ENCODE measurements at regions not wholly inside any gene's neighbourhood (a gene's known extent, or its start where the extent isn't known, plus 50 kb on each side); places are given as distances from the start of the nearest gene placed in this dataset.
"Not testable (repeated sequence)": the region's sequence is repeated elsewhere in the genome, so short reads cannot be mapped to it uniquely, and the experiment has no call there.

DNA sequence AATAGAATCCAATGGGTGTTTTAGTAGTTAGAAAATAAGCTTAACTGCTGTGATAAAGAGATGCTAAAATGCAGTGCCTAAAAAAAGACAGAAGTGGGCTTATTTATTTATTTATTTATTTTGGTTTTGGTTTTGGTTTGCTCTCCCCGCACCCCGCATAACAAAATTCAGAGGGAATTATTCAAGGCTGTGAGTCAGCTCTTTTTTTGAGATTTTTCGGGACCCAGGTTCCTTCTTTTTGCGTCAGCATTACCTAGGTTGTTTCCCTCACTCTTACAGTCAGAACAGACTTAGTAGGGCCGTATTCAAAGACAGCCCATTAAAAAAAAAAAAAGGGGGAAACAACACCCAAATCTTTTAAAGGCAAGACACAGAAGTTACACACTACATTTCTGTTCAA, 1495.5 kb upstream of the ADGRL3 start:
- WGBS = 83% methylated on average over 5 of the region's 5 CpGs
- TF ChIP-seq EP300 (IDR thresholded peaks at IDR 0.05) (no peak), POLR2A (IDR thresholded peaks at IDR 0.05; ENCODE audit: low read depth) (no peak), POLR2AphosphoS5 (IDR thresholded peaks at IDR 0.05) (no peak), CTCF (IDR thresholded peaks at IDR 0.05) (no peak)
- no peaks in the 10 kb centered on the region for H3K27me3 ChIP-seq
- no peak for DNase-seq (ENCODE audit: extremely low spot score)
- H3K9me3 ChIP-seq = no peaks in the 10 kb centered on the region
- no peaks in the 10 kb centered on the region for H3K4me1 ChIP-seq
- intact Hi-C loops (cut with DNase I) = no loop called here
- no peaks in the 10 kb centered on the region for H3K36me3 ChIP-seq
- H3K27ac ChIP-seq (replicated peaks in 1 of 4) = no peak overlapping the region
- H3K4me3 ChIP-seq = no peak overlapping the region

GRCh38 chr4:59712470-59712869, 1487.7 kb upstream of the ADGRL3 start:
- Histone ChIP-seq H3K36me3 (no peaks in the 10 kb centered on the region), H3K27me3 (no peaks in the 10 kb centered on the region), H3K4me3 (no peak overlapping the region), H3K4me1 (no peaks in the 10 kb centered on the region), H3K9me3 (no peaks in the 10 kb centered on the region), H3K27ac (replicated peaks in 1 of 4) (no peak overlapping the region)
- intact Hi-C loops (cut with DNase I) = no loop called here
- TF ChIP-seq POLR2AphosphoS5 (IDR thresholded peaks at IDR 0.05) (no peak), POLR2A (IDR thresholded peaks at IDR 0.05; ENCODE audit: low read depth) (no peak), CTCF (IDR thresholded peaks at IDR 0.05) (no peak), EP300 (IDR thresholded peaks at IDR 0.05) (no peak)
- DNase-seq (ENCODE audit: extremely low spot score) = no peak
- WGBS = 73% methylated on average over 1 of the region's 1 CpG

DNA sequence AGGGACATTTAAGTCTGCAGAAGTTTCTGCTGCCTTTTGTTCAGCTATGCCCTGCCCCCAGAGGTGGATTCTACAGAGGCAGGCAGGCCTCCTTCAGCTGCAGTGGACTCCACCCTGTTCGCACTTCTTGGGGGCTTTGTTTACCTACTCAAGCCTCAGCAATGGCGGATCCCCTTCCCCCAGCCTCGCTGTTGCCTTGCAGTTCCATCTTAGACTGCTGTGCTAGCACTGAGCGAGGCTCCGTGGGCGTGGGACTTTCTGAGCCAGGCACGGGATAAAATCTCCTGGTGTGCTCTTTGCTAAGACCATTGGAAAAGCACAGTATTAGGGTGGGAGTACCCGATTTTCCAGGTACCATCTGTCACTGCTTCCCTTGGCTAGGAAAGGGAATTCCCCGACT, 1475.8 kb upstream of the ADGRL3 start:
- H3K36me3 ChIP-seq; H3K4me3 ChIP-seq; H3K27ac ChIP-seq (replicated peaks in 1 of 4); DNase-seq (ENCODE audit: extremely low spot score); intact Hi-C loops (cut with DNase I); H3K27me3 ChIP-seq; H3K4me1 ChIP-seq: not testable (repeated sequence)
- H3K9me3 ChIP-seq = peaks cover 0 to 10% (median 4%) of the 10 kb centered on the region in 4 donors
- 78% methylated on average over 9 of the region's 9 CpGs for WGBS

DNA sequence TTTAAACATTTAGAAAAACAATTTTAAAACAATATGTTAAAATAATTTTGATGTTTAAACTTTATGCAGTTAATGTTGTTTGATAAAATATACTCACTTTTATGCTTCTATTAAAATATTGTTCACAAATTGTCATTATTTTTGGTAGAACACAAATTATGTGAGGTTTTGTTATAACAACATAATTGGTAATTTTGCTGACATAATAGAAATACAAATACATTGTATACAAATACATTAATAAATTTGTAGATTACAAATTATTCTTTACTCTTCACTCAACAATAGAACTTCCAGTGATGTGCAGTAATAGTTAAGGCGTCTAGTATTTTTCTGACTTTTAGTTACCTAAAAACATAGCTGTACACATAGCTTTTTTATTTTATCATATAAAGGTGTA, 1472.4 kb upstream of the ADGRL3 start:
- TF ChIP-seq CTCF (IDR thresholded peaks at IDR 0.05) (no peak), EP300 (IDR thresholded peaks at IDR 0.05) (no peak), POLR2A (IDR thresholded peaks at IDR 0.05; ENCODE audit: low read depth) (no peak), POLR2AphosphoS5 (IDR thresholded peaks at IDR 0.05) (no peak)
- WGBS = 91% methylated on average over 1 of the region's 1 CpG
- H3K4me3 ChIP-seq = no peak overlapping the region
- peaks cover 0 to 10% (median 4%) of the 10 kb centered on the region in 4 donors for H3K9me3 ChIP-seq
- intact Hi-C loops (cut with DNase I) = no loop called here
- H3K4me1 ChIP-seq = no peaks in the 10 kb centered on the region
- H3K27me3 ChIP-seq = no peaks in the 10 kb centered on the region
- H3K36me3 ChIP-seq = no peaks in the 10 kb centered on the region
- H3K27ac ChIP-seq (replicated peaks in 1 of 4) = no peak overlapping the region
- no peak for DNase-seq (ENCODE audit: extremely low spot score)

DNA sequence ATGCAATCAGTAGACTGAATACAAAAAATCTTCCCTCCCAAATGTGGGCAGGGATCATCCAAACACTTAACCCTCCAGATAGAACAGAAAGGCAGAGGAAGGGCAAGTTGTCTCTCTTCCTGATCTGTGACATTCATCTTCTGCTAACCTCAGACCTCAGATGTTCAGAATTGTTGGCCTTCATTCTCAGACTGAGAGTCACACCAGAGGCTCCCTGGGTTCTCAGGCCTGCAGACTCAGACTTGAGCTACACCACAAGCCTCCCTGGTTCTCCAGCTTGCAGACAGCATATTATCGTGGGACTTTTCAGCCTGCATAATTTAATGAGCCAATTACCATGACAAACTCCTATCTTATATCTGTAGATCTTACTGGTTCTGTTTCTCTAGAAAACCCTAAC, 1471.6 kb upstream of the ADGRL3 start:
- TF ChIP-seq POLR2A (IDR thresholded peaks at IDR 0.05; ENCODE audit: low read depth) (no peak), CTCF (IDR thresholded peaks at IDR 0.05) (no peak), POLR2AphosphoS5 (IDR thresholded peaks at IDR 0.05) (no peak), EP300 (IDR thresholded peaks at IDR 0.05) (no peak)
- H3K9me3 ChIP-seq = peaks cover 0 to 10% (median 4%) of the 10 kb centered on the region in 4 donors
- intact Hi-C loops (cut with DNase I) = no loop called here
- H3K4me3 ChIP-seq = no peak overlapping the region
- 71% methylated on average over 1 of the region's 1 CpG for WGBS
- H3K27ac ChIP-seq (replicated peaks in 1 of 4) = no peak overlapping the region
- no peaks in the 10 kb centered on the region for H3K36me3 ChIP-seq
- DNase-seq (ENCODE audit: extremely low spot score) = no peak
- H3K4me1 ChIP-seq = no peaks in the 10 kb centered on the region
- H3K27me3 ChIP-seq = no peaks in the 10 kb centered on the region
